GM12878 (cell line): ENCODE measurements at regions not wholly inside any gene's neighbourhood (a gene's known extent, or its start where the extent isn't known, plus 50 kb on each side); places are given as distances from the start of the nearest gene placed in this dataset.
"Not testable (repeated sequence)": the region's sequence is repeated elsewhere in the genome, so short reads cannot be mapped to it uniquely, and the experiment has no call there.

ENCODE experiments used
- BHLHE40 ChIP-seq, 2 experiments: fragments of 450-650 bp in 1 of 2; IDR thresholded peaks; 2 replicates each; pipeline ENCODE4 v1.6.1; 2011 to 2017; ENCODE audit warnings: low read depth in 2 of 2, borderline replicate concordance in 1 of 2, improper control_type of control experiment in 1 of 2, low read length in 1 of 2, mild to moderate bottlenecking in 1 of 2
- CREB1 ChIP-seq: IDR thresholded peaks from 2 replicates; pipeline ENCODE4 v1.6.1; 2012; ENCODE audit warnings: low read depth, mild to moderate bottlenecking, inconsistent platforms
- CTCF ChIP-seq, 3 experiments: IDR thresholded peaks in 2 of 3; conservative IDR thresholded peaks in 1 of 3; 2 replicates each; pipeline ENCODE4 v1.5.1; 2011; ENCODE audit warnings: low read depth in 3 of 3, low read length in 3 of 3, mild to moderate bottlenecking in 3 of 3, control low read depth in 2 of 3, moderate library complexity in 2 of 3, inconsistent platforms in 1 of 3, mixed read lengths in 1 of 3; ENCODE audit not compliant: control insufficient read depth in 2 of 3, insufficient read depth in 1 of 3; ENCODE audit errors: extremely low read depth in 1 of 3
- SKIL ChIP-seq: fragments of 450-650 bp; IDR thresholded peaks from 2 replicates; pipeline ENCODE4 v1.6.1; 2017; ENCODE audit warnings: mild to moderate bottlenecking, low read depth, inconsistent platforms; ENCODE audit not compliant: poor library complexity, severe bottlenecking
- SMC3 ChIP-seq: IDR thresholded peaks from 2 replicates; pipeline ENCODE4 v1.6.1; 2011; ENCODE audit warnings: low read length, improper control_type of control experiment, borderline replicate concordance
- SPI1 ChIP-seq: IDR thresholded peaks from 2 replicates; pipeline ENCODE4 v1.6.1; 2011; ENCODE audit warnings: low read depth, mild to moderate bottlenecking, low read length, moderate library complexity, borderline replicate concordance; ENCODE audit not compliant: insufficient read depth

- not testable (repeated sequence) for TF ChIP-seq CTCF (IDR thresholded peaks at IDR 0.05 in 2 of 3, conservative IDR thresholded peaks at IDR 0.05 in 1 of 3; ENCODE audit: control insufficient read depth in 2 of 3, extremely low read depth in 1 of 3, insufficient read depth in 1 of 3, low read depth in 3 of 3, low read length in 3 of 3); SKIL; BHLHE40 (IDR thresholded peaks at IDR 0.05; ENCODE audit: borderline replicate concordance in 1 of 2, low read depth in 2 of 2, low read length in 1 of 2); SMC3; SPI1; CREB1
Observed at GRCh38 chr9:11704198-11704597, 989.0 kb upstream of the TYRP1 start.
